ENCODE measurements at regions not wholly inside any gene's neighbourhood (a gene's known extent, or its start where the extent isn't known, plus 50 kb on each side); places are given as distances from the start of the nearest gene placed in this dataset.
"Not testable (repeated sequence)": the region's sequence is repeated elsewhere in the genome, so short reads cannot be mapped to it uniquely, and the experiment has no call there.

- DNase-seq, result no peak
Measured at GRCh38 chr10:90975096-90975495, 54.2 kb upstream of the ANKRD1 start.

- no peak for DNase-seq
Measured at GRCh38 chr10:90977162-90977854, 56.4 kb upstream of the ANKRD1 start.

- DNase-seq, result no peak
Measured at GRCh38 chr10:90977855-90978486, 57.1 kb upstream of the ANKRD1 start.

- no peak for DNase-seq
Measured at GRCh38 chr10:90982406-90983008, 61.6 kb upstream of the ANKRD1 start.

- no peak for DNase-seq
Measured at GRCh38 chr10:90983914-90984549, 63.1 kb upstream of the ANKRD1 start.

- DNase-seq, result no peak
Measured at GRCh38 chr10:90984898-90985297, 64.0 kb upstream of the ANKRD1 start.

- DNase-seq, result no peak
Measured at GRCh38 chr10:90985321-90985933, 64.5 kb upstream of the ANKRD1 start.

GRCh38 chr10:90986136-90986760 lies 65.4 kb upstream of the ANKRD1 start:
- DNase-seq, result no peak

GRCh38 chr10:90986870-90987269 lies 66.0 kb upstream of the ANKRD1 start:
- DNase-seq, result no peak

GRCh38 chr10:90987383-90987782 lies 66.5 kb upstream of the ANKRD1 start:
- no peak for DNase-seq

- no peak for DNase-seq
Measured at GRCh38 chr10:90988024-90988423, 67.1 kb upstream of the ANKRD1 start.

- DNase-seq, result no peak
Measured at GRCh38 chr10:90988802-90989201, 67.9 kb upstream of the ANKRD1 start.

- no peak for DNase-seq
Measured at GRCh38 chr10:90989378-90989777, 68.5 kb upstream of the ANKRD1 start.

- DNase-seq, result no peak
Measured at GRCh38 chr10:90992462-90992861, 71.6 kb upstream of the ANKRD1 start.

GRCh38 chr10:90993340-90993739 lies 72.5 kb upstream of the ANKRD1 start:
- DNase-seq, result no peak

- DNase-seq, result no peak
Measured at GRCh38 chr10:90997670-90998069, 76.8 kb upstream of the ANKRD1 start.

GRCh38 chr10:90998733-90999511 lies 78.0 kb upstream of the ANKRD1 start:
- no peak for DNase-seq

- no peak for DNase-seq
Measured at GRCh38 chr10:90999512-91000172, 78.8 kb upstream of the ANKRD1 start.

GRCh38 chr10:91000470-91000869 lies 79.6 kb upstream of the ANKRD1 start:
- no peak for DNase-seq

GRCh38 chr10:91000985-91001384 lies 80.1 kb upstream of the ANKRD1 start:
- no peak for DNase-seq

- no peak for DNase-seq
Measured at GRCh38 chr10:91002656-91003055, 81.8 kb upstream of the ANKRD1 start.

- not testable (repeated sequence) for DNase-seq
Measured at GRCh38 chr10:91003379-91003778, 82.5 kb upstream of the ANKRD1 start.

All from NCI-H774 (cell line).